Endothelial cell of umbilical vein (primary cell): ENCODE measurements at regions not wholly inside any gene's neighbourhood (a gene's known extent, or its start where the extent isn't known, plus 50 kb on each side); places are given as distances from the start of the nearest gene placed in this dataset.

Experiments
- BruUV-seq: library from RNA; stranded (reverse); fragments of 400-500 nt; replicated peaks from 2 replicates; lab custom pipeline; 2021; lab: Mats Ljungman, UMichigan
- CTCF ChIA-PET: fragments of 300-600, 350-600 bp; sonication (Branson Sonifier 250); formaldehyde crosslinking; loops from one replicate; lab custom pipeline; 2021; ENCODE audit warnings: antibody characterized with exemption, inconsistent platforms; lab: Charles Lee
- POLR2A ChIA-PET: fragments of 300-600, 350-600 bp; sonication (Branson Sonifier 250); formaldehyde crosslinking; loops from one replicate; lab custom pipeline; 2021; ENCODE audit warnings: antibody characterized with exemption, inconsistent platforms; lab: Charles Lee
- DNase-seq: peaks from one replicate; pipeline ENCODE4 v3.0.0-alpha.2; 2011; ENCODE audit warnings: low read depth, low spot score
- FAIRE-seq: peaks from 2 replicates; lab custom pipeline; 2011; peaks lifted over from hg19 to GRCh38; lab: Jason Lieb, UNC
- H2AFZ ChIP-seq: 2 replicates; pipeline ENCODE4 v1.6.0; 2012; ENCODE audit warnings: low read depth, low read length, control low read depth, inconsistent platforms
- H3K27ac ChIP-seq: 2 replicates; pipeline ENCODE4 v1.5.1; 2011; ENCODE audit warnings: low read depth, mild to moderate bottlenecking, control low read depth, low read length, moderate library complexity; ENCODE audit not compliant: insufficient read depth
- H3K27me3 ChIP-seq, 2 experiments: 2 replicates each; pipeline versions ENCODE4 v1.6.0 to v1.6.1; 2011; ENCODE audit warnings: low read length in 2 of 2, mixed read lengths in 1 of 2; ENCODE audit not compliant: control insufficient read depth in 2 of 2, insufficient read depth in 2 of 2
- H3K36me3 ChIP-seq, 2 experiments: 2 replicates in 1 of 2; 3 replicates in 1 of 2; pipeline ENCODE4 v1.5.1; 2011; ENCODE audit warnings: low read length in 2 of 2, mild to moderate bottlenecking in 1 of 2, moderate library complexity in 1 of 2; ENCODE audit not compliant: control insufficient read depth in 2 of 2, insufficient read depth in 2 of 2; ENCODE audit errors: extremely low read depth in 1 of 2
- H3K4me1 ChIP-seq: 3 replicates; pipeline ENCODE4 v1.5.1; 2011; ENCODE audit warnings: mild to moderate bottlenecking, low read length; ENCODE audit not compliant: control insufficient read depth, insufficient read depth; ENCODE audit errors: extremely low read depth
- H3K4me2 ChIP-seq: 2 replicates; pipeline ENCODE4 v1.6.1; 2011; ENCODE audit warnings: low read length, control low read depth, mixed read lengths; ENCODE audit not compliant: insufficient read depth
- H3K4me3 ChIP-seq, 3 experiments: fragments of 200-600 bp in 1 of 3; sonication (generic), shearing (Covaris generic) in 1 of 3; replicated peaks in 1 of 3; 2 replicates each; pipeline ENCODE4 v1.5.1; 2011 to 2016; ENCODE audit warnings: control low read depth in 3 of 3, low read length in 3 of 3, mild to moderate bottlenecking in 2 of 3, inconsistent platforms in 1 of 3, low read depth in 1 of 3, moderate library complexity in 1 of 3; ENCODE audit not compliant: insufficient read depth in 1 of 3
- H3K79me2 ChIP-seq: 2 replicates; pipeline ENCODE4 v1.6.0; 2012; ENCODE audit warnings: low read length, inconsistent platforms; ENCODE audit not compliant: control insufficient read depth, insufficient read depth
- H3K9ac ChIP-seq: replicated peaks from 2 replicates; pipeline ENCODE3; 2011; ENCODE audit warnings: low read length, control low read depth; ENCODE audit not compliant: insufficient read depth; ENCODE audit errors: extremely low read depth
- H3K9me1 ChIP-seq: replicated peaks from 3 replicates; pipeline ENCODE4 v1.6.0; 2011; ENCODE audit warnings: mild to moderate bottlenecking, low read length; ENCODE audit not compliant: control insufficient read depth, insufficient read depth; ENCODE audit errors: extremely low read depth
- H3K9me3 ChIP-seq: replicated peaks from 2 replicates; pipeline ENCODE4 v1.5.1; 2012; ENCODE audit warnings: low read length, inconsistent platforms; ENCODE audit not compliant: control insufficient read depth, insufficient read depth
- H4K20me1 ChIP-seq: replicated peaks from 2 replicates; pipeline ENCODE3; 2011; ENCODE audit warnings: mild to moderate bottlenecking, low read length; ENCODE audit not compliant: control insufficient read depth, insufficient read depth; ENCODE audit errors: extremely low read depth
- EZH2 ChIP-seq: IDR thresholded peaks from 2 replicates; pipeline ENCODE4 v1.6.1; 2012; ENCODE audit warnings: borderline replicate concordance, low read depth, mild to moderate bottlenecking, moderate library complexity, low read length, inconsistent platforms; ENCODE audit not compliant: severe bottlenecking
- FOS ChIP-seq: IDR thresholded peaks from 2 replicates; pipeline ENCODE4 v1.6.1; 2011; ENCODE audit warnings: mild to moderate bottlenecking, low read length, moderate library complexity, borderline replicate concordance; ENCODE audit not compliant: insufficient read depth
- GATA2 ChIP-seq: IDR thresholded peaks from 2 replicates; pipeline ENCODE4 v1.7.0; 2011; ENCODE audit warnings: low read depth, mild to moderate bottlenecking, moderate library complexity, mixed read lengths, low read length; ENCODE audit not compliant: insufficient read length, insufficient read depth
- JUN ChIP-seq: IDR thresholded peaks from 2 replicates; pipeline ENCODE4 v1.6.1; 2011; ENCODE audit warnings: borderline replicate concordance, low read depth; ENCODE audit not compliant: insufficient read length, insufficient read depth
- MYC ChIP-seq: IDR thresholded peaks from one replicate; pipeline ENCODE4 v1.6.1; 2011; ENCODE audit warnings: mild to moderate bottlenecking, low read depth, low read length
- POLR2A ChIP-seq: IDR thresholded peaks from 2 replicates; pipeline ENCODE4 v1.6.1; 2012; ENCODE audit warnings: low read depth, mild to moderate bottlenecking, control low read depth, low read length
- POLR2AphosphoS5 ChIP-seq: IDR thresholded peaks from 2 replicates; pipeline ENCODE4 v1.6.1; 2012; ENCODE audit warnings: low read depth, mild to moderate bottlenecking, control low read depth, low read length, moderate library complexity; ENCODE audit not compliant: insufficient read depth
- dilution Hi-C: fragments of 300-500 bp; cut with MboI; formaldehyde crosslinking; loops from one replicate; pipeline ENCODE4 v1.15.0; 2019; ENCODE audit warnings: low sequenced_read_pairs; ENCODE audit not compliant: extremely low pct_ligation_motif_present
- intact Hi-C: fragments of 100-400 bp; cut with micrococcal nuclease; formaldehyde crosslinking; loops from one replicate; pipeline ENCODE4 v1.10.0; 2022
- TF ChIP-seq, protein P1 (sequence below), 2 donors: IDR thresholded peaks; 1 replicate in 1 of 2; 2 replicates in 1 of 2; pipeline ENCODE4 v1.5.1; 2011; ENCODE audit warnings: low read length in 2 of 2, mild to moderate bottlenecking in 2 of 2, moderate library complexity in 2 of 2, control low read depth in 1 of 2, inconsistent platforms in 1 of 2, low read depth in 1 of 2; ENCODE audit not compliant: insufficient read depth in 1 of 2; ENCODE audit errors: extremely low read depth in 1 of 2
- TF ChIP-seq, protein P2 (sequence below): IDR thresholded peaks from 2 replicates; pipeline ENCODE4 v1.6.1; 2011; ENCODE audit not compliant: insufficient read depth, insufficient read length

DNA sequence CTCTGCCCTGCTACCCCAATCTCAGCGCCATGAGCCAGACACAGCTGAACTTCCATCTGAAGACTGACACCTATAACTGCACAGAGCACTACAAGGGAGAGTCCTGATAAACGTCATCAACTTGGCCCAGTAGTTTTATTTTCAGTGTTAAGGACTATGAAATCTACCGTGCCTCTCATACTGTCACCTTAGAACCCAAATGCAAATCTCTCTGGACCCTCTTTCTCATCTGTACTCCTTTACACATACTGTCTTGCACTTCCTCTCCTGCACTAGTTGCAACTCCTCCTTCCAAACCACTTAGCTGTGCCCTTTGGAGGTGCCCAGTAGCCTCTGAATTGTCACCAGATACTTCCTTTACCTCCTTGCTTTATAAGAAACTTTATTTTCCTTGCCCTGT, 420.2 kb upstream of the CNKSR2 start:
- TF ChIP-seq MYC (no peak), POLR2A (no peak), EZH2 (no peak), POLR2AphosphoS5 (no peak), GATA2 (no peak), JUN (no peak), FOS (no peak)
- TF ChIP-seq, protein P1, sequence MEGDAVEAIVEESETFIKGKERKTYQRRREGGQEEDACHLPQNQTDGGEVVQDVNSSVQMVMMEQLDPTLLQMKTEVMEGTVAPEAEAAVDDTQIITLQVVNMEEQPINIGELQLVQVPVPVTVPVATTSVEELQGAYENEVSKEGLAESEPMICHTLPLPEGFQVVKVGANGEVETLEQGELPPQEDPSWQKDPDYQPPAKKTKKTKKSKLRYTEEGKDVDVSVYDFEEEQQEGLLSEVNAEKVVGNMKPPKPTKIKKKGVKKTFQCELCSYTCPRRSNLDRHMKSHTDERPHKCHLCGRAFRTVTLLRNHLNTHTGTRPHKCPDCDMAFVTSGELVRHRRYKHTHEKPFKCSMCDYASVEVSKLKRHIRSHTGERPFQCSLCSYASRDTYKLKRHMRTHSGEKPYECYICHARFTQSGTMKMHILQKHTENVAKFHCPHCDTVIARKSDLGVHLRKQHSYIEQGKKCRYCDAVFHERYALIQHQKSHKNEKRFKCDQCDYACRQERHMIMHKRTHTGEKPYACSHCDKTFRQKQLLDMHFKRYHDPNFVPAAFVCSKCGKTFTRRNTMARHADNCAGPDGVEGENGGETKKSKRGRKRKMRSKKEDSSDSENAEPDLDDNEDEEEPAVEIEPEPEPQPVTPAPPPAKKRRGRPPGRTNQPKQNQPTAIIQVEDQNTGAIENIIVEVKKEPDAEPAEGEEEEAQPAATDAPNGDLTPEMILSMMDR (IDR thresholded peaks at IDR 0.05; ENCODE audit: extremely low read depth in 1 of 2, insufficient read depth in 1 of 2, low read depth in 1 of 2, low read length in 2 of 2) = no peak
- TF ChIP-seq, protein P2, sequence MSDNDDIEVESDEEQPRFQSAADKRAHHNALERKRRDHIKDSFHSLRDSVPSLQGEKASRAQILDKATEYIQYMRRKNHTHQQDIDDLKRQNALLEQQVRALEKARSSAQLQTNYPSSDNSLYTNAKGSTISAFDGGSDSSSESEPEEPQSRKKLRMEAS = no peak
- Histone ChIP-seq H3K9ac (no peak overlapping the region), H3K79me2 (no peaks in the 10 kb centered on the region), H3K4me3 (no peak overlapping the region), H4K20me1 (no peaks in the 10 kb centered on the region), H2AFZ (no peak overlapping the region), H3K9me3 (no peaks in the 10 kb centered on the region), H3K36me3 (no peaks in the 10 kb centered on the region), H3K4me1 (no peaks in the 10 kb centered on the region), H3K27me3 (no peaks in the 10 kb centered on the region), H3K9me1 (no peaks in the 10 kb centered on the region), H3K27ac (no peak overlapping the region), H3K4me2 (no peak overlapping the region)
- CTCF ChIA-PET = no interaction called here
- dilution Hi-C loops (no loop called here), intact Hi-C loops (no loop called here)
- no TSS peak for BruUV-seq
- DNase-seq (no peak), FAIRE-seq (no peak)
- POLR2A ChIA-PET = no interaction called here
